ENCODE measurements at regions not wholly inside any gene's neighbourhood (a gene's known extent, or its start where the extent isn't known, plus 50 kb on each side); places are given as distances from the start of the nearest gene placed in this dataset.
"Not testable (repeated sequence)": the region's sequence is repeated elsewhere in the genome, so short reads cannot be mapped to it uniquely, and the experiment has no call there.

DNA sequence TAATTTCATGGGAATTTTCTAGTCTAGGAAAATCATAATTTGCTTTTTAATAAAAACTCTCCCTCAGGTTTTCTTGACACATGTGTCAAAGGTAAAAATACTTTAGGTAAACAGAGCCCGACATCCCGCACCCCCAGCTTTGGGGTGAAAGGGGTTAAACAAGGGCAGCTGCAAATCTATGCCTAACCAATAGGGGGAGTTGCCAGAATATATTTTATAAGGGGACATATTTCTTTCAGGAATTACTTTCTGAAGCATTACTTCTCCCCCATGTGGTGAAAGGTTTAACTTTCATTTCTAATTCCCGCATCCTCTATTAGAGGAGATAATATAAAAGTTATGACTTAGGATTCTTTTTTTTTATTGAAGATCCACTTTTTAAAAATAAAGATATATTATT, 53.9 kb upstream of the HEPH start:
- Histone ChIP-seq H3K4ac (ENCODE audit: low read depth, low read length) (no peak overlapping the region), H3K27me3 (ENCODE audit: insufficient read depth, low read length) (no peaks in the 10 kb centered on the region), H4K12ac (ENCODE audit: low read depth, low read length) (no peak overlapping the region), H4K8ac (ENCODE audit: low read depth, low read length) (no peak overlapping the region), H3K27ac (ENCODE audit: low read depth, low read length) (no peak overlapping the region), H3K14ac (ENCODE audit: low read length) (no peak overlapping the region), H2BK12ac (ENCODE audit: low read length) (no peak overlapping the region), H3K79me1 (ENCODE audit: low read length) (no peaks in the 10 kb centered on the region), H3K4me2 (ENCODE audit: low read length) (no peak overlapping the region), H3K9me3 (ENCODE audit: insufficient read depth, low read depth, low read length) (no peaks in the 10 kb centered on the region), H3K4me3 (ENCODE audit: low read depth, low read length) (no peak overlapping the region), H4K91ac (ENCODE audit: low read depth, low read length) (no peak overlapping the region), H2BK5ac (ENCODE audit: low read depth, low read length, poor library complexity) (no peak overlapping the region), H2BK120ac (ENCODE audit: insufficient read depth, low read length, poor library complexity) (no peak overlapping the region), H3K23ac (ENCODE audit: low read length) (no peak overlapping the region), H3K9ac (ENCODE audit: low read length) (no peak overlapping the region), H3K18ac (ENCODE audit: low read length) (no peak overlapping the region), H3K79me2 (ENCODE audit: control insufficient read depth, insufficient read depth, low read length, poor library complexity) (no peaks in the 10 kb centered on the region), H2AFZ (ENCODE audit: insufficient read depth, low read length, poor library complexity) (no peak overlapping the region), H3K4me1 (ENCODE audit: control insufficient read depth in 1 of 2, insufficient read depth in 2 of 2, low read length in 2 of 2) (no peaks in the 10 kb centered on the region), H2AK5ac (ENCODE audit: low read length) (no peak overlapping the region), H3K36me3 (ENCODE audit: control insufficient read depth in 1 of 2, insufficient read depth in 2 of 2, low read length in 2 of 2) (no peaks in the 10 kb centered on the region)
- peak in 1 of 2 donors; percentile 1 for DNase-seq
- no CpG with 5 or more reads among the region's 3 CpGs for WGBS (ENCODE audit: extremely low coverage, insufficient coverage, insufficient read length)

DNA sequence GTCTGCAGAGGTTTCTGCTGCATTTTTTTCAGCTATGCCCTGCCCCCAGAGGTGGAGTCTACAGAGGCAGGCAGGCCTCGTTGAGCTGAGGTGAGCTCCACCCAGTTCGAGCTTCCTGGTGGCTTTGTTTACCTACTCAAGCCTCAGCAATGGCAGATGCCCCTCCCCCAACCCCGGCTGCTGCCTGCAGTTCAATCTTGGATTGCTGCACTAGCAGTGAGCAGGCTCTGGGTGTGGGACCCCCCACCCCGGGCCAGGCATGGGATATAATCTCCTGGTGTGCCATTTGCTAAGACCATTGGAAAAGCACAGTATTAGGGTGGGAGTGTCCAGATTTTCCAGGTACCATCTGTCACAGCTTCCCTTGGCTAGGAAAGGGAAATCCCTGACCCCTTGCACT, 56.2 kb upstream of the HEPH start:
- H2AFZ ChIP-seq (ENCODE audit: insufficient read depth, low read length, poor library complexity); H3K14ac ChIP-seq (ENCODE audit: low read length); H3K79me1 ChIP-seq (ENCODE audit: low read length); H3K9ac ChIP-seq (ENCODE audit: low read length); H3K4me1 ChIP-seq (ENCODE audit: control insufficient read depth in 1 of 2, insufficient read depth in 2 of 2, low read length in 2 of 2); H3K9me3 ChIP-seq (ENCODE audit: insufficient read depth, low read depth, low read length); DNase-seq; H2BK12ac ChIP-seq (ENCODE audit: low read length); H3K18ac ChIP-seq (ENCODE audit: low read length); H3K4ac ChIP-seq (ENCODE audit: low read depth, low read length); H4K12ac ChIP-seq (ENCODE audit: low read depth, low read length); H4K91ac ChIP-seq (ENCODE audit: low read depth, low read length); H3K4me2 ChIP-seq (ENCODE audit: low read length); H2BK5ac ChIP-seq (ENCODE audit: low read depth, low read length, poor library complexity); H3K36me3 ChIP-seq (ENCODE audit: control insufficient read depth in 1 of 2, insufficient read depth in 2 of 2, low read length in 2 of 2); H2BK120ac ChIP-seq (ENCODE audit: insufficient read depth, low read length, poor library complexity); H4K8ac ChIP-seq (ENCODE audit: low read depth, low read length); H3K27ac ChIP-seq (ENCODE audit: low read depth, low read length); H3K27me3 ChIP-seq (ENCODE audit: insufficient read depth, low read length); H3K23ac ChIP-seq (ENCODE audit: low read length); H2AK5ac ChIP-seq (ENCODE audit: low read length); H3K4me3 ChIP-seq (ENCODE audit: low read depth, low read length); H3K79me2 ChIP-seq (ENCODE audit: control insufficient read depth, insufficient read depth, low read length, poor library complexity): not testable (repeated sequence)
- no CpG with 5 or more reads among the region's 4 CpGs for WGBS (ENCODE audit: extremely low coverage, insufficient coverage, insufficient read length)

DNA sequence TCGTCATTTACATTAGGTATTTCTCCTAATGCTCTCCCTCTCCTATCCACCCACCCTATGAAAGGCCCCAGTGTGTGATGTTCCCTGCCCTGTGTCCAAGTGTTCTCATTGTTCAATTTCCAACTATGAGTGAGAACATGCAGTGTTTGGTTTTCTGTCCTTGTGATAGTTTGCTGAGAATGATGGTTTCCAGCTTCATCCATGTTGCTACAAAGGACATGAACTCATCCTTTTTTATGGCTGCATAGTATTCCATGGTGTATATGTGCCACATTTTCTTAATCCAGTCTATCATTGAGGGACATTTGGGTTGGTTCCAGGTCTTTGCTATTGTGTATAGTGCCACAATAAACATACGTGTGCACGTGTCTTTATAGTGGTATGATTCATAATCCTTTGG, 61.6 kb upstream of the HEPH start:
- not testable (repeated sequence) for H3K4me3 ChIP-seq (ENCODE audit: low read depth, low read length); H4K8ac ChIP-seq (ENCODE audit: low read depth, low read length); DNase-seq; H2AFZ ChIP-seq (ENCODE audit: insufficient read depth, low read length, poor library complexity); H2AK5ac ChIP-seq (ENCODE audit: low read length); H3K27ac ChIP-seq (ENCODE audit: low read depth, low read length); H4K91ac ChIP-seq (ENCODE audit: low read depth, low read length); H3K9me3 ChIP-seq (ENCODE audit: insufficient read depth, low read depth, low read length); H3K14ac ChIP-seq (ENCODE audit: low read length); H4K12ac ChIP-seq (ENCODE audit: low read depth, low read length); H3K79me1 ChIP-seq (ENCODE audit: low read length); H3K27me3 ChIP-seq (ENCODE audit: insufficient read depth, low read length); H3K4me2 ChIP-seq (ENCODE audit: low read length); H3K79me2 ChIP-seq (ENCODE audit: control insufficient read depth, insufficient read depth, low read length, poor library complexity); H2BK12ac ChIP-seq (ENCODE audit: low read length); H2BK5ac ChIP-seq (ENCODE audit: low read depth, low read length, poor library complexity); H2BK120ac ChIP-seq (ENCODE audit: insufficient read depth, low read length, poor library complexity); H3K36me3 ChIP-seq (ENCODE audit: control insufficient read depth in 1 of 2, insufficient read depth in 2 of 2, low read length in 2 of 2); H3K9ac ChIP-seq (ENCODE audit: low read length); H3K4ac ChIP-seq (ENCODE audit: low read depth, low read length); H3K4me1 ChIP-seq (ENCODE audit: control insufficient read depth in 1 of 2, insufficient read depth in 2 of 2, low read length in 2 of 2); H3K18ac ChIP-seq (ENCODE audit: low read length); H3K23ac ChIP-seq (ENCODE audit: low read length)
- no CpG with 5 or more reads among the region's 3 CpGs for WGBS (ENCODE audit: extremely low coverage, insufficient coverage, insufficient read length)

DNA sequence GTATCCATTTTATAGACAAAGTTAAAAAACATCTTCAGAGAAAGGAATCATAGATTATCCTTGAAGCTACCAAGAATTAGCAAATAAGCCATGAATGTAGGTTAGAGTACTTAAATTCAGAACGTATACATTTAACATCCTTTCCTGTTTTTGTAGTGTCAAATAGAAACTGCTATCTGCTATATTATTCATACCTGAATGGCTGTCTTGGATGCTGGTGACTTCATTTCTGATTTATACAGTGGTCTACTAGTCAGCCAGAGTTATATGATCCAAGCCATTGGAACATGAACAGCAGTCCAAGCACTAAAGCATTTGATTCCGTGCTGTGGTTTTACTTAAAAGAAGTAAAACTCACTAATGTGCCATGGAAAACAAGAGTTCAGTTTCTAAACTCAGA, 58.3 kb upstream of the VSIG4 start:
- no peak overlapping the region for H3K14ac ChIP-seq (ENCODE audit: low read length)
- DNase-seq: no peak
- H2BK12ac ChIP-seq (ENCODE audit: low read length): no peak overlapping the region
- H3K79me2 ChIP-seq (ENCODE audit: control insufficient read depth, insufficient read depth, low read length, poor library complexity): no peaks in the 10 kb centered on the region
- no peaks in the 10 kb centered on the region for H3K79me1 ChIP-seq (ENCODE audit: low read length)
- WGBS (ENCODE audit: extremely low coverage, insufficient coverage, insufficient read length): no CpG with 5 or more reads among the region's 2 CpGs
- H4K12ac ChIP-seq (ENCODE audit: low read depth, low read length): no peak overlapping the region
- no peak overlapping the region for H3K9ac ChIP-seq (ENCODE audit: low read length)
- H3K4ac ChIP-seq (ENCODE audit: low read depth, low read length): no peak overlapping the region
- no peaks in the 10 kb centered on the region for H3K27me3 ChIP-seq (ENCODE audit: insufficient read depth, low read length)
- H3K23ac ChIP-seq (ENCODE audit: low read length): no peak overlapping the region
- no peak overlapping the region for H2AK5ac ChIP-seq (ENCODE audit: low read length)
- no peak overlapping the region for H4K8ac ChIP-seq (ENCODE audit: low read depth, low read length)
- H2BK120ac ChIP-seq (ENCODE audit: insufficient read depth, low read length, poor library complexity): no peak overlapping the region
- no peak overlapping the region for H2AFZ ChIP-seq (ENCODE audit: insufficient read depth, low read length, poor library complexity)
- no peak overlapping the region for H3K4me2 ChIP-seq (ENCODE audit: low read length)
- H2BK5ac ChIP-seq (ENCODE audit: low read depth, low read length, poor library complexity): no peak overlapping the region
- no peak overlapping the region for H3K18ac ChIP-seq (ENCODE audit: low read length)
- no peaks in the 10 kb centered on the region for H3K36me3 ChIP-seq (ENCODE audit: control insufficient read depth in 1 of 2, insufficient read depth in 2 of 2, low read length in 2 of 2)
- H3K4me1 ChIP-seq (ENCODE audit: control insufficient read depth in 1 of 2, insufficient read depth in 2 of 2, low read length in 2 of 2): no peaks in the 10 kb centered on the region
- no peak overlapping the region for H3K4me3 ChIP-seq (ENCODE audit: low read depth, low read length)
- no peaks in the 10 kb centered on the region for H3K9me3 ChIP-seq (ENCODE audit: insufficient read depth, low read depth, low read length)
- H4K91ac ChIP-seq (ENCODE audit: low read depth, low read length): no peak overlapping the region
- no peak overlapping the region for H3K27ac ChIP-seq (ENCODE audit: low read depth, low read length)
